ENCODE measurements at regions not wholly inside any gene's neighbourhood (a gene's known extent, or its start where the extent isn't known, plus 50 kb on each side); places are given as distances from the start of the nearest gene placed in this dataset.

GRCh38 chr5:88094403-88094802, 174.2 kb downstream of the TMEM161B start:
- TF ChIP-seq BHLHE40 (IDR thresholded peaks at IDR 0.05; ENCODE audit: low read depth, low read length), result no peak
- no peak for TF ChIP-seq EP300 (IDR thresholded peaks at IDR 0.05)
- no peak for TF ChIP-seq CTCF (IDR thresholded peaks at IDR 0.05)
- no peak for TF ChIP-seq RAD21 (conservative IDR thresholded peaks at IDR 0.05 in 1 of 2, IDR thresholded peaks at IDR 0.05 in 1 of 2)
- no peak for TF ChIP-seq USF2 (IDR thresholded peaks at IDR 0.05)
- no peak for TF ChIP-seq JUN (IDR thresholded peaks at IDR 0.05)
- no peak for TF ChIP-seq RNF2 (IDR thresholded peaks at IDR 0.05; ENCODE audit: borderline replicate concordance, low read depth)
- no peak for TF ChIP-seq ZNF302 (CRISPR knock-in tag; IDR thresholded peaks at IDR 0.05)
- no peak for TF ChIP-seq CBX8 (IDR thresholded peaks at IDR 0.05)
- no peak for TF ChIP-seq POLR2A (IDR thresholded peaks at IDR 0.05; ENCODE audit: low read length)
- no peak for TF ChIP-seq FOSL2 (IDR thresholded peaks at IDR 0.05)
- TF ChIP-seq FOSL2 (CRISPR knock-in tag; IDR thresholded peaks at IDR 0.05), result no peak
- TF ChIP-seq MAZ (IDR thresholded peaks at IDR 0.05; ENCODE audit: borderline replicate concordance, low read depth, low read length), result no peak
